Suprapubic skin (tissue), 3 donors: ENCODE measurements at regions not wholly inside any gene's neighbourhood (a gene's known extent, or its start where the extent isn't known, plus 50 kb on each side); places are given as distances from the start of the nearest gene placed in this dataset.

Source experiments
- EP300 ChIP-seq: sonication (generic); formaldehyde crosslinking; IDR thresholded peaks from one replicate; pipeline ENCODE4 v1.6.1; 2017; ENCODE audit warnings: antibody characterized with exemption
- POLR2A ChIP-seq, 2 donors: fragments of 450-650 bp; IDR thresholded peaks; one replicate each; pipeline ENCODE4 v1.6.1; 2017; ENCODE audit warnings: antibody characterized with exemption in 2 of 2, mild to moderate bottlenecking in 2 of 2, moderate library complexity in 2 of 2
- TF ChIP-seq, protein P1 (sequence below), 2 donors: fragments of 200-600 bp in 1 of 2; fragments of 450-650 bp in 1 of 2; sonication (generic) in 1 of 2; IDR thresholded peaks; one replicate each; pipeline ENCODE4 v1.5.1; 2016 to 2019; ENCODE audit warnings: antibody characterized with exemption in 2 of 2, mild to moderate bottlenecking in 1 of 2, moderate library complexity in 1 of 2

DNA sequence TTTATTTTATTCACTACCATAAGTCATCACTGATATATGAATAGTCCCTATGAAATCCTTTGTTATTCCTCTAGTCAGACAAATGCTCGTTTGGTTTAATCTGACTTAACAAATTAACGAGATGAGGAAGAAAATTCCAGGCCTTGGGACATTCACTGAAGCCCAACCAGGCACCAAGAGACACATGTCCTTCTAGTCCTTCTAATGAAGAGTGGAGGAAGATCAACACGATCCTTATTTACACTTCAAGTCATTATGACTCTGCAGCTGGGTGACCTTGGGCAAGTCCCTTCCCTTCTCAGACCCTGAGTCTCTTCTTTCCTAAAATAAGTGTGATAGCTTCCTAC, 117.5 kb downstream of the CEBPB start:
- TF ChIP-seq, protein P1, sequence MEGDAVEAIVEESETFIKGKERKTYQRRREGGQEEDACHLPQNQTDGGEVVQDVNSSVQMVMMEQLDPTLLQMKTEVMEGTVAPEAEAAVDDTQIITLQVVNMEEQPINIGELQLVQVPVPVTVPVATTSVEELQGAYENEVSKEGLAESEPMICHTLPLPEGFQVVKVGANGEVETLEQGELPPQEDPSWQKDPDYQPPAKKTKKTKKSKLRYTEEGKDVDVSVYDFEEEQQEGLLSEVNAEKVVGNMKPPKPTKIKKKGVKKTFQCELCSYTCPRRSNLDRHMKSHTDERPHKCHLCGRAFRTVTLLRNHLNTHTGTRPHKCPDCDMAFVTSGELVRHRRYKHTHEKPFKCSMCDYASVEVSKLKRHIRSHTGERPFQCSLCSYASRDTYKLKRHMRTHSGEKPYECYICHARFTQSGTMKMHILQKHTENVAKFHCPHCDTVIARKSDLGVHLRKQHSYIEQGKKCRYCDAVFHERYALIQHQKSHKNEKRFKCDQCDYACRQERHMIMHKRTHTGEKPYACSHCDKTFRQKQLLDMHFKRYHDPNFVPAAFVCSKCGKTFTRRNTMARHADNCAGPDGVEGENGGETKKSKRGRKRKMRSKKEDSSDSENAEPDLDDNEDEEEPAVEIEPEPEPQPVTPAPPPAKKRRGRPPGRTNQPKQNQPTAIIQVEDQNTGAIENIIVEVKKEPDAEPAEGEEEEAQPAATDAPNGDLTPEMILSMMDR (IDR thresholded peaks at IDR 0.05): no peak
- TF ChIP-seq POLR2A (IDR thresholded peaks at IDR 0.05) (no peak), EP300 (no peak)
